HEK293 (cell line): ENCODE measurements at regions not wholly inside any gene's neighbourhood (a gene's known extent, or its start where the extent isn't known, plus 50 kb on each side); places are given as distances from the start of the nearest gene placed in this dataset.

ENCODE experiments used
- CTCF ChIP-seq: fragments of 450-650 bp; formaldehyde crosslinking; IDR thresholded peaks from 2 replicates; pipeline ENCODE4 v1.5.1; 2016; ENCODE audit warnings: missing biosample characterization, missing genetic modification characterization
- REPIN1 ChIP-seq: fragments of 450-650 bp; formaldehyde crosslinking; IDR thresholded peaks from 2 replicates; pipeline ENCODE4 v1.5.1; 2017; ENCODE audit warnings: missing biosample characterization, missing genetic modification characterization, low read depth
- ZNF121 ChIP-seq: fragments of 450-650 bp; formaldehyde crosslinking; IDR thresholded peaks from 2 replicates; pipeline ENCODE4 v1.5.1; 2016; ENCODE audit warnings: missing biosample characterization, missing genetic modification characterization
- ZNF335 ChIP-seq: fragments of 450-650 bp; formaldehyde crosslinking; conservative IDR thresholded peaks from 2 replicates; pipeline ENCODE4 v1.5.1; 2016; ENCODE audit warnings: missing biosample characterization, missing genetic modification characterization
- ZNF423 ChIP-seq: fragments of 450-650 bp; formaldehyde crosslinking; IDR thresholded peaks from 2 replicates; pipeline ENCODE4 v1.5.1; 2016; ENCODE audit warnings: missing biosample characterization, missing genetic modification characterization
- ZNF558 ChIP-seq: fragments of 450-650 bp; formaldehyde crosslinking; IDR thresholded peaks from 2 replicates; pipeline ENCODE4 v1.5.1; 2016; ENCODE audit warnings: missing biosample characterization, missing genetic modification characterization
- TF ChIP-seq, protein P1 (sequence below): sonication (generic); formaldehyde crosslinking; IDR thresholded peaks from 2 replicates; pipeline ENCODE4 v1.8.1; 2022; ENCODE audit warnings: mild to moderate bottlenecking, moderate library complexity, missing genetic modification reagents

DNA sequence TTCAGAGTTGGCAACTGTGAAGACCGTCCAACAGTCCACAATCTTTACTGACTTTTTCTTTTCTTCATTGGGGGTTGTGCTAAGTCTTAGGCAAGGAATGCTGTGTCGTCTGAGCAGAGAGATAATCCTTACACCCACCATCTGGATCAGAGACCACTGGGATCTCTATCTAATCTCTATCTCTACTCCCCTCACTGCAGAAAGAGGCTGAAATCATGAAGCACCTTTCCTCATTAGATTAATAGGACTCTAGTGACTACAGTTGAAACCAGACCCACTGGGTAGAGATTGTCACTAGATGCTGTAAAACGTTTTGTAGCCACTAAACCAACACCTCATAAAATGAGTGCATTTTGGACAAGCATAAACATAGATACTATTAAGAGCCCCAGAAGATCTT lies 387.4 kb upstream of the CELF2 start:
- no peak for TF ChIP-seq ZNF558 (tag by site-specific recombination)
- TF ChIP-seq CTCF (tag by site-specific recombination) = no peak
- TF ChIP-seq, protein P1, sequence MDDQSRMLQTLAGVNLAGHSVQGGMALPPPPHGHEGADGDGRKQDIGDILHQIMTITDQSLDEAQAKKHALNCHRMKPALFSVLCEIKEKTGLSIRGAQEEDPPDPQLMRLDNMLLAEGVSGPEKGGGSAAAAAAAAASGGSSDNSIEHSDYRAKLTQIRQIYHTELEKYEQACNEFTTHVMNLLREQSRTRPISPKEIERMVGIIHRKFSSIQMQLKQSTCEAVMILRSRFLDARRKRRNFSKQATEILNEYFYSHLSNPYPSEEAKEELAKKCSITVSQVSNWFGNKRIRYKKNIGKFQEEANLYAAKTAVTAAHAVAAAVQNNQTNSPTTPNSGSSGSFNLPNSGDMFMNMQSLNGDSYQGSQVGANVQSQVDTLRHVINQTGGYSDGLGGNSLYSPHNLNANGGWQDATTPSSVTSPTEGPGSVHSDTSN (CRISPR knock-in tag) = no peak
- no peak for TF ChIP-seq REPIN1 (tag by site-specific recombination)
- TF ChIP-seq ZNF335 (tag by site-specific recombination) = no peak
- TF ChIP-seq ZNF121 (tag by site-specific recombination) = no peak
- TF ChIP-seq ZNF423 (tag by site-specific recombination) = no peak
